GM12878 (cell line): ENCODE measurements at regions not wholly inside any gene's neighbourhood (a gene's known extent, or its start where the extent isn't known, plus 50 kb on each side); places are given as distances from the start of the nearest gene placed in this dataset.

ENCODE experiments used
- ATAC-seq: fragments of 200-7000 bp; cut with Tn5 transposase; 3 replicates; pipeline ENCODE4 v1.9.1; 2020; ENCODE audit warnings: mild to moderate bottlenecking, moderate library complexity
- BruUV-seq: library from RNA; stranded (reverse); fragments of 400-500 nt; replicated peaks from 2 replicates; lab custom pipeline; 2021; lab: Mats Ljungman, UMichigan
- CTCF ChIA-PET: fragments of 300-600 bp; sonication (Branson Sonifier 250); formaldehyde crosslinking; extraction: SDS; loops from one replicate; lab custom pipeline; 2021; ENCODE audit warnings: inconsistent platforms; lab: Yijun Ruan, JAX
- POLR2A ChIA-PET: fragments of 350-600 bp; formaldehyde crosslinking; extraction: SDS; loops from one replicate; lab custom pipeline; 2021; ENCODE audit warnings: inconsistent platforms; lab: Charles Lee
- RAD21 ChIA-PET: fragments of 300-600 bp; sonication (Branson Sonifier 250); formaldehyde crosslinking; loops from one replicate; lab custom pipeline; 2023; ENCODE audit warnings: antibody characterized with exemption; ENCODE audit not compliant: unreplicated experiment; lab: Charles Lee
- SMC1A ChIA-PET: fragments of 300-600 bp; sonication (Branson Sonifier 250); formaldehyde crosslinking; loops from one replicate; lab custom pipeline; 2023; ENCODE audit not compliant: unreplicated experiment, uncharacterized antibody; lab: Charles Lee
- DNase-seq: peaks from one replicate; pipeline ENCODE4 v3.0.0-alpha.2; 2011; ENCODE audit warnings: low read depth, low spot score
- FAIRE-seq: peaks from 3 replicates; lab custom pipeline; 2011; peaks lifted over from hg19 to GRCh38; lab: Jason Lieb, UNC
- H2AFZ ChIP-seq: 2 replicates; pipeline ENCODE4 v1.6.0; 2011; ENCODE audit warnings: low read depth, low read length, control low read depth; ENCODE audit not compliant: control insufficient read depth
- H3K27ac ChIP-seq: 2 replicates; pipeline ENCODE4 v1.5.1; 2011; ENCODE audit warnings: control low read depth; ENCODE audit not compliant: control insufficient read depth, insufficient read depth
- H3K27me3 ChIP-seq, 2 experiments: replicated peaks in 1 of 2; 2 replicates each; pipeline versions ENCODE4 v1.6.0 to v1.6.1; 2011; ENCODE audit warnings: low read length in 1 of 2; ENCODE audit not compliant: control insufficient read depth in 2 of 2, insufficient read depth in 2 of 2
- H3K36me3 ChIP-seq, 2 experiments: 2 replicates each; pipeline ENCODE4 v1.5.1; 2011; ENCODE audit warnings: low read length in 1 of 2; ENCODE audit not compliant: control insufficient read depth in 2 of 2, insufficient read depth in 2 of 2
- H3K4me1 ChIP-seq: 2 replicates; pipeline ENCODE4 v1.6.1; 2011; ENCODE audit warnings: mild to moderate bottlenecking, low read length, moderate library complexity, mixed read lengths; ENCODE audit not compliant: control insufficient read depth, insufficient read depth
- H3K4me2 ChIP-seq: 2 replicates; pipeline ENCODE4 v1.6.0; 2011; ENCODE audit warnings: control low read depth; ENCODE audit not compliant: control insufficient read depth, insufficient read depth
- H3K4me3 ChIP-seq: fragments of 200-600 bp; sonication (generic); 2 replicates; pipeline ENCODE4 v1.5.1; 2016
- H3K79me2 ChIP-seq: 2 replicates; pipeline ENCODE4 v1.6.0; 2011; ENCODE audit warnings: low read length; ENCODE audit not compliant: control insufficient read depth, insufficient read depth
- H3K9ac ChIP-seq: 2 replicates; pipeline ENCODE4 v1.8.0; 2011; ENCODE audit warnings: low read length, control low read depth, mixed read lengths; ENCODE audit not compliant: control insufficient read depth, insufficient read depth
- H3K9me3 ChIP-seq: replicated peaks from 3 replicates; pipeline ENCODE4 v1.5.1; 2011; ENCODE audit warnings: mild to moderate bottlenecking, low read length; ENCODE audit not compliant: control insufficient read depth, insufficient read depth
- H4K20me1 ChIP-seq: 2 replicates; pipeline ENCODE4 v1.6.0; 2011; ENCODE audit not compliant: control insufficient read depth, insufficient read depth
- BHLHE40 ChIP-seq, 2 experiments: fragments of 450-650 bp in 1 of 2; IDR thresholded peaks; 2 replicates each; pipeline ENCODE4 v1.6.1; 2011 to 2017; ENCODE audit warnings: low read depth in 2 of 2, borderline replicate concordance in 1 of 2, improper control_type of control experiment in 1 of 2, low read length in 1 of 2, mild to moderate bottlenecking in 1 of 2
- DPF2 ChIP-seq: fragments of 450-650 bp; IDR thresholded peaks from 2 replicates; pipeline ENCODE4 v1.6.1; 2017; ENCODE audit warnings: mild to moderate bottlenecking
- FOS ChIP-seq: IDR thresholded peaks from 3 replicates; pipeline ENCODE4 v1.6.1; 2011; ENCODE audit warnings: borderline replicate concordance; ENCODE audit not compliant: insufficient read length; ENCODE audit errors: extremely low read depth
- GATAD2B ChIP-seq: fragments of 450-650 bp; conservative IDR thresholded peaks from 2 replicates; pipeline ENCODE4 v1.6.1; 2017; ENCODE audit warnings: low read depth, mild to moderate bottlenecking, moderate library complexity
- KDM1A ChIP-seq: fragments of 200-600 bp; sonication (generic); IDR thresholded peaks from 2 replicates; pipeline ENCODE4 v1.6.1; 2016; ENCODE audit warnings: borderline replicate concordance
- LARP7 ChIP-seq: fragments of 450-650 bp; IDR thresholded peaks from 2 replicates; pipeline ENCODE4 v1.6.1; 2017; ENCODE audit warnings: mild to moderate bottlenecking
- MEF2A ChIP-seq: IDR thresholded peaks from 2 replicates; pipeline ENCODE4 v1.6.1; 2011; ENCODE audit warnings: low read depth, mild to moderate bottlenecking, low read length, moderate library complexity; ENCODE audit not compliant: insufficient read depth
- MTA3 ChIP-seq: IDR thresholded peaks from 2 replicates; pipeline ENCODE4 v1.6.1; 2012; ENCODE audit warnings: low read length, inconsistent platforms, borderline replicate concordance
- POLR2AphosphoS5 ChIP-seq: IDR thresholded peaks from 2 replicates; pipeline ENCODE4 v1.6.1; 2011; ENCODE audit warnings: mild to moderate bottlenecking, low read length, inconsistent platforms
- RB1 ChIP-seq: fragments of 450-650 bp; formaldehyde crosslinking; IDR thresholded peaks from 2 replicates; pipeline ENCODE4 v1.6.1; 2017; ENCODE audit warnings: mild to moderate bottlenecking, borderline replicate concordance
- RUNX3 ChIP-seq: IDR thresholded peaks from 2 replicates; pipeline ENCODE4 v1.6.1; 2012; ENCODE audit warnings: low read length, inconsistent platforms
- SP1 ChIP-seq: IDR thresholded peaks from one replicate; pipeline ENCODE4 v1.6.1; 2011; ENCODE audit warnings: low read depth, low read length
- SPI1 ChIP-seq: IDR thresholded peaks from 2 replicates; pipeline ENCODE4 v1.6.1; 2011; ENCODE audit warnings: low read depth, mild to moderate bottlenecking, low read length, moderate library complexity, borderline replicate concordance; ENCODE audit not compliant: insufficient read depth
- SREBF1 ChIP-seq: IDR thresholded peaks from 2 replicates; pipeline ENCODE4 v1.6.1; 2012; ENCODE audit warnings: mild to moderate bottlenecking, low read length
- ZBED1 ChIP-seq: IDR thresholded peaks from 2 replicates; pipeline ENCODE4 v1.6.1; 2016; ENCODE audit warnings: borderline replicate concordance
- ZNF274 ChIP-seq: IDR thresholded peaks from one replicate; pipeline ENCODE4 v1.8.0; 2011; ENCODE audit not compliant: insufficient read length, insufficient read depth
- WGBS: methylation state at CpG from one replicate; pipeline ENCODE4 v1.1.6; 2016; ENCODE audit warnings: low lambda C conversion rate; ENCODE audit not compliant: insufficient replicate concordance, insufficient coverage; ENCODE audit errors: missing lambda C conversion rate; 5-methylcytosine and 5-hydroxymethylcytosine counted together
- in situ Hi-C: fragments of 300-500 bp; cut with MboI; formaldehyde crosslinking; loops from 9 replicates; pipeline ENCODE4 v1.14.3; 2018; ENCODE audit warnings: mixed read lengths
- intact Hi-C: fragments of 100-400 bp; cut with micrococcal nuclease; formaldehyde crosslinking; loops from one replicate; pipeline ENCODE4 v1.14.2; 2022; ENCODE audit not compliant: unreplicated experiment
- TF ChIP-seq, protein P1 (sequence below): fragments of 450-650 bp; formaldehyde crosslinking; IDR thresholded peaks from 2 replicates; pipeline ENCODE4 v1.4.0; 2020; ENCODE audit warnings: mild to moderate bottlenecking, moderate library complexity

DNA sequence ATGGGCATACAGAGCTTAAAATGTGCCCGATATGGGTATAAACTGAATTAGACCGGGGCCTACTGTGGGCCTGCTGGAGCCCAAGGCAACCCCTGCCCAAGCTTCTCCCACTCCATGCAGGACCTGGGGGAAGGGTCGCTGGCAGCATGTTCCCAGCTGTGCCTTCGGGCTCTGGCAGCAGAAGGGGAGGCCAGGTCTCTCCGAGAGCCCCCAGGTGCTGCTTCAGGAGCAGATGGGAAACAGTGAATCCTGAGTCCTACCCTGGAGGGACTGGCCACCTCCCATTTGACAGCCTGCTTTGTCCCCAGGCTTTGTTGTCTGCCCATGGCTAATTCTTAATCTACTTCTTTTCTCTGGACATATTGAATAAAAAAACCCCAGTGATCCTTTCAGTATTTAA is 315.6 kb upstream of the B3GAT1 start:
- RAD21 ChIA-PET: no interaction called here
- H3K9me3 ChIP-seq: no peaks in the 10 kb centered on the region
- in situ Hi-C loops (no loop called here), intact Hi-C loops (no loop called here)
- no peak for ATAC-seq
- H3K4me1 ChIP-seq: no peaks in the 10 kb centered on the region
- no peaks in the 10 kb centered on the region for H4K20me1 ChIP-seq
- CTCF ChIA-PET: no interaction called here
- H3K79me2 ChIP-seq: no peaks in the 10 kb centered on the region
- no TSS peak for BruUV-seq
- POLR2A ChIA-PET: no interaction called here
- H3K4me2 ChIP-seq: no peak overlapping the region
- WGBS: 14% methylated on average over 5 of the region's 5 CpGs
- H3K27ac ChIP-seq: no peak overlapping the region
- no peaks in the 10 kb centered on the region for H3K27me3 ChIP-seq
- SMC1A ChIA-PET: no interaction called here
- FAIRE-seq: no peak
- H3K36me3 ChIP-seq: no peaks in the 10 kb centered on the region
- DNase-seq: no peak
- TF ChIP-seq, protein P1, sequence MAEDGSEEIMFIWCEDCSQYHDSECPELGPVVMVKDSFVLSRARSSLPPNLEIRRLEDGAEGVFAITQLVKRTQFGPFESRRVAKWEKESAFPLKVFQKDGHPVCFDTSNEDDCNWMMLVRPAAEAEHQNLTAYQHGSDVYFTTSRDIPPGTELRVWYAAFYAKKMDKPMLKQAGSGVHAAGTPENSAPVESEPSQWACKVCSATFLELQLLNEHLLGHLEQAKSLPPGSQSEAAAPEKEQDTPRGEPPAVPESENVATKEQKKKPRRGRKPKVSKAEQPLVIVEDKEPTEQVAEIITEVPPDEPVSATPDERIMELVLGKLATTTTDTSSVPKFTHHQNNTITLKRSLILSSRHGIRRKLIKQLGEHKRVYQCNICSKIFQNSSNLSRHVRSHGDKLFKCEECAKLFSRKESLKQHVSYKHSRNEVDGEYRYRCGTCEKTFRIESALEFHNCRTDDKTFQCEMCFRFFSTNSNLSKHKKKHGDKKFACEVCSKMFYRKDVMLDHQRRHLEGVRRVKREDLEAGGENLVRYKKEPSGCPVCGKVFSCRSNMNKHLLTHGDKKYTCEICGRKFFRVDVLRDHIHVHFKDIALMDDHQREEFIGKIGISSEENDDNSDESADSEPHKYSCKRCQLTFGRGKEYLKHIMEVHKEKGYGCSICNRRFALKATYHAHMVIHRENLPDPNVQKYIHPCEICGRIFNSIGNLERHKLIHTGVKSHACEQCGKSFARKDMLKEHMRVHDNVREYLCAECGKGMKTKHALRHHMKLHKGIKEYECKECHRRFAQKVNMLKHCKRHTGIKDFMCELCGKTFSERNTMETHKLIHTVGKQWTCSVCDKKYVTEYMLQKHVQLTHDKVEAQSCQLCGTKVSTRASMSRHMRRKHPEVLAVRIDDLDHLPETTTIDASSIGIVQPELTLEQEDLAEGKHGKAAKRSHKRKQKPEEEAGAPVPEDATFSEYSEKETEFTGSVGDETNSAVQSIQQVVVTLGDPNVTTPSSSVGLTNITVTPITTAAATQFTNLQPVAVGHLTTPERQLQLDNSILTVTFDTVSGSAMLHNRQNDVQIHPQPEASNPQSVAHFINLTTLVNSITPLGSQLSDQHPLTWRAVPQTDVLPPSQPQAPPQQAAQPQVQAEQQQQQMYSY (CRISPR knock-in tag): no peak
- no peak for TF ChIP-seq RUNX3
- no peak for TF ChIP-seq MTA3
- TF ChIP-seq KDM1A: no peak
- no peak for TF ChIP-seq SP1
- no peak for TF ChIP-seq FOS
- TF ChIP-seq ZNF274: no peak
- TF ChIP-seq MEF2A: no peak
- TF ChIP-seq ZBED1: no peak
- TF ChIP-seq GATAD2B: no peak
- TF ChIP-seq BHLHE40 (IDR thresholded peaks at IDR 0.05; ENCODE audit: borderline replicate concordance in 1 of 2, low read depth in 2 of 2, low read length in 1 of 2): no peak
- no peak for TF ChIP-seq SPI1
- TF ChIP-seq DPF2: no peak
- TF ChIP-seq RB1: no peak
- TF ChIP-seq LARP7: no peak
- no peak for TF ChIP-seq SREBF1
- no peak for TF ChIP-seq POLR2AphosphoS5
- no peak overlapping the region for H2AFZ ChIP-seq
- no peak overlapping the region for H3K4me3 ChIP-seq
- no peak overlapping the region for H3K9ac ChIP-seq
